GM19452 (cell line): ENCODE measurements at regions not wholly inside any gene's neighbourhood (a gene's known extent, or its start where the extent isn't known, plus 50 kb on each side); places are given as distances from the start of the nearest gene placed in this dataset.
"Not testable (repeated sequence)": the region's sequence is repeated elsewhere in the genome, so short reads cannot be mapped to it uniquely, and the experiment has no call there.

Experiments used
- ATAC-seq: cut with Tn5 transposase; IDR thresholded peaks from one replicate; pipeline ENCODE4 v1.9.1; 2021; ENCODE audit not compliant: unreplicated experiment

GRCh38 chr2:41234093-41234492, 782.2 kb upstream of the SLC8A1 start:
- ATAC-seq = no peak

GRCh38 chr2:41241325-41242000, 789.6 kb upstream of the SLC8A1 start:
- ATAC-seq = no peak

GRCh38 chr2:41242001-41242331, 790.1 kb upstream of the SLC8A1 start:
- no peak for ATAC-seq

- ATAC-seq = no peak
These were observed 779.7 kb upstream of the PKDCC start for GRCh38 chr2:41267929-41268659.

GRCh38 chr2:41283079-41283775, 764.6 kb upstream of the PKDCC start:
- no peak for ATAC-seq

- ATAC-seq = no peak
These were observed 754.3 kb upstream of the PKDCC start for GRCh38 chr2:41293491-41293890.

GRCh38 chr2:41294331-41294730, 753.5 kb upstream of the PKDCC start:
- no peak for ATAC-seq

GRCh38 chr2:41313082-41313481, 734.7 kb upstream of the PKDCC start:
- no peak for ATAC-seq

GRCh38 chr2:41314511-41315070, 733.2 kb upstream of the PKDCC start:
- no peak for ATAC-seq

- ATAC-seq = no peak
These were observed 728.4 kb upstream of the PKDCC start for GRCh38 chr2:41319437-41319836.

- ATAC-seq = no peak
These were observed 727.3 kb upstream of the PKDCC start for GRCh38 chr2:41320491-41320890.

- no peak for ATAC-seq
These were observed 726.5 kb upstream of the PKDCC start for GRCh38 chr2:41321351-41321750.

- no peak for ATAC-seq
These were observed 721.0 kb upstream of the PKDCC start for GRCh38 chr2:41326851-41327250.

- ATAC-seq = no peak
These were observed 718.8 kb upstream of the PKDCC start for GRCh38 chr2:41329040-41329439.

GRCh38 chr2:41334159-41334558, 713.7 kb upstream of the PKDCC start:
- no peak for ATAC-seq

GRCh38 chr2:41335573-41335972, 712.2 kb upstream of the PKDCC start:
- ATAC-seq = not testable (repeated sequence)

GRCh38 chr2:41337956-41338355, 709.9 kb upstream of the PKDCC start:
- no peak for ATAC-seq

GRCh38 chr2:41344529-41344928, 703.3 kb upstream of the PKDCC start:
- no peak for ATAC-seq

- no peak for ATAC-seq
These were observed 694.8 kb upstream of the PKDCC start for GRCh38 chr2:41353060-41353459.

GRCh38 chr2:41355794-41356193, 692.0 kb upstream of the PKDCC start:
- ATAC-seq = no peak

GRCh38 chr2:41364842-41365241, 683.0 kb upstream of the PKDCC start:
- no peak for ATAC-seq

GRCh38 chr2:41375901-41376300, 671.9 kb upstream of the PKDCC start:
- ATAC-seq = no peak
